ENCODE measurements at regions not wholly inside any gene's neighbourhood (a gene's known extent, or its start where the extent isn't known, plus 50 kb on each side); places are given as distances from the start of the nearest gene placed in this dataset.

DNA sequence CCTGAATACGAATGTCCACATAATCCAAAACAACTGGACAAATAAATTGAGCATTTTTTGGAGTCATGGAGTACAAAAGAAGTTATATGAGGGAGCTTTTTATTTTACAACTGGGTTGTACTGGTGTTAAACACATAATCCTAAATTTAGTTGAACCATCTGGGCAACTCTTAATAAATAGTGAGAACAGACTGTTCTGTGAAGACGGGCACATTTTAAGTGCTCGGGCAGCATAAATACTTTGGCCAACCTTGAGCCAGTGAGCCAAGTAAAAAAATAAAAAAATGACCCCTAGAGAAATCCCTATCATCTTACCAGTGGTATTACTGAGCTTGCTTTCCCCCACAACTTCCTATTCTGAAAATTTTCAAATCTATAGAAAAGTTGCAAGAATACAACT, 50.9 kb upstream of the PSME4 start:
- TF ChIP-seq, protein P1, sequence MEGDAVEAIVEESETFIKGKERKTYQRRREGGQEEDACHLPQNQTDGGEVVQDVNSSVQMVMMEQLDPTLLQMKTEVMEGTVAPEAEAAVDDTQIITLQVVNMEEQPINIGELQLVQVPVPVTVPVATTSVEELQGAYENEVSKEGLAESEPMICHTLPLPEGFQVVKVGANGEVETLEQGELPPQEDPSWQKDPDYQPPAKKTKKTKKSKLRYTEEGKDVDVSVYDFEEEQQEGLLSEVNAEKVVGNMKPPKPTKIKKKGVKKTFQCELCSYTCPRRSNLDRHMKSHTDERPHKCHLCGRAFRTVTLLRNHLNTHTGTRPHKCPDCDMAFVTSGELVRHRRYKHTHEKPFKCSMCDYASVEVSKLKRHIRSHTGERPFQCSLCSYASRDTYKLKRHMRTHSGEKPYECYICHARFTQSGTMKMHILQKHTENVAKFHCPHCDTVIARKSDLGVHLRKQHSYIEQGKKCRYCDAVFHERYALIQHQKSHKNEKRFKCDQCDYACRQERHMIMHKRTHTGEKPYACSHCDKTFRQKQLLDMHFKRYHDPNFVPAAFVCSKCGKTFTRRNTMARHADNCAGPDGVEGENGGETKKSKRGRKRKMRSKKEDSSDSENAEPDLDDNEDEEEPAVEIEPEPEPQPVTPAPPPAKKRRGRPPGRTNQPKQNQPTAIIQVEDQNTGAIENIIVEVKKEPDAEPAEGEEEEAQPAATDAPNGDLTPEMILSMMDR (IDR thresholded peaks at IDR 0.05; ENCODE audit: low read depth, low read length, missing control alignments): no peak
- no peak overlapping the region for H3K4me3 ChIP-seq (ENCODE audit: low read depth, low read length)
- DNase-seq (ENCODE audit: low read depth): no peak

DNA sequence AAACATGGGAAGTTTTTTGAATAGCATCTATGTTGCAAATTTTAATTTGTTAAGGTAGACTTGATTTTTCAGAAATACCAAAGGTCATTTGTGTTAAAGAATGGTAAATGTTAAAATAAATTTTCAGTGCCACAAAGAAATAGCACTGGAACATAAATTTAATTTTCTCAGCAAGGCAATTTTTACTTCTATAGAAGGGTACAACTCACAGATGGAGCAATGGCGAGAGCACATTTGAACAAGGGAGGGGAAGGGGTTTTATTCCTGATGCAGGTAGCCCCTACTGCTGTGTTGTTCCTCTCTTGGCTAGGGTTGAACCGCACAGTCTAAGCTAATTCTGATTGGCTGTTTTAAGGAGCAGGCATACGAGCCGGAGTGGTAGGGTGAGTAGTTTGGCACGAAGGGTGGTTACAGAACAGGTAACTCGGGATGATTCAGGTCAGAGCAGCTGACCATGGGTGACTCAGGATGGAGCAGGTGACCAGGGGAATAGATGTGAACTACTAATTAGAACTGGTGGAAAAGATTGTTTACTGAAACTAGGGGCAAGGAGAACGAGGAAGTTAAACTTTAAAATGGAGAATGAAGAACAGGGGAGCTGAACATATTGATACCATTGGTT, 50.1 kb upstream of the PSME4 start:
- no peak overlapping the region for H3K4me3 ChIP-seq (ENCODE audit: low read depth, low read length)
- DNase-seq (ENCODE audit: low read depth): no peak
- TF ChIP-seq, protein P1 (IDR thresholded peaks at IDR 0.05; ENCODE audit: low read depth, low read length, missing control alignments): no peak
